ENCODE measurements at regions not wholly inside any gene's neighbourhood (a gene's known extent, or its start where the extent isn't known, plus 50 kb on each side); places are given as distances from the start of the nearest gene placed in this dataset.
"Not testable (repeated sequence)": the region's sequence is repeated elsewhere in the genome, so short reads cannot be mapped to it uniquely, and the experiment has no call there.

- DNase-seq (ENCODE audit: low spot score): no peak
Measured at GRCh38 chr13:68644611-68645010, 1414.5 kb upstream of the PCDH9 start.

- DNase-seq (ENCODE audit: low spot score): no peak
Measured at GRCh38 chr13:68636784-68637183, 1406.6 kb upstream of the PCDH9 start.

GRCh38 chr13:68628994-68629393 lies 1398.9 kb upstream of the PCDH9 start:
- DNase-seq (ENCODE audit: low spot score): no peak

GRCh38 chr13:68627379-68627778 lies 1397.2 kb upstream of the PCDH9 start:
- DNase-seq (ENCODE audit: low spot score): no peak

GRCh38 chr13:68616600-68617222 lies 1386.6 kb upstream of the PCDH9 start:
- no peak for DNase-seq (ENCODE audit: low spot score)

GRCh38 chr13:68609661-68610060 lies 1379.5 kb upstream of the PCDH9 start:
- DNase-seq (ENCODE audit: low spot score): no peak

GRCh38 chr13:68608147-68608546 lies 1378.0 kb upstream of the PCDH9 start:
- DNase-seq (ENCODE audit: low spot score): no peak

- DNase-seq (ENCODE audit: low spot score): no peak
Measured at GRCh38 chr13:68597641-68598040, 1367.5 kb upstream of the PCDH9 start.

- DNase-seq (ENCODE audit: low spot score): no peak
Measured at GRCh38 chr13:68588623-68589022, 1358.5 kb upstream of the PCDH9 start.

GRCh38 chr13:68584776-68585175 lies 1354.6 kb upstream of the PCDH9 start:
- no peak for DNase-seq (ENCODE audit: low spot score)

- DNase-seq (ENCODE audit: low spot score): no peak
Measured at GRCh38 chr13:68574053-68574452, 1343.9 kb upstream of the PCDH9 start.

- DNase-seq (ENCODE audit: low spot score): no peak
Measured at GRCh38 chr13:68551701-68552522, 1321.8 kb upstream of the PCDH9 start.

GRCh38 chr13:68550330-68550729 lies 1320.2 kb upstream of the PCDH9 start:
- no peak for DNase-seq (ENCODE audit: low spot score)

GRCh38 chr13:68540244-68540643 lies 1310.1 kb upstream of the PCDH9 start:
- no peak for DNase-seq (ENCODE audit: low spot score)

GRCh38 chr13:68535329-68535728 lies 1305.2 kb upstream of the PCDH9 start:
- no peak for DNase-seq (ENCODE audit: low spot score)

GRCh38 chr13:68527167-68527566 lies 1297.0 kb upstream of the PCDH9 start:
- DNase-seq (ENCODE audit: low spot score): not testable (repeated sequence)

- DNase-seq (ENCODE audit: low spot score): no peak
Measured at GRCh38 chr13:68523838-68524424, 1293.8 kb upstream of the PCDH9 start.

- DNase-seq (ENCODE audit: low spot score): no peak
Measured at GRCh38 chr13:68522184-68522583, 1292.0 kb upstream of the PCDH9 start.

- no peak for DNase-seq (ENCODE audit: low spot score)
Measured at GRCh38 chr13:68509734-68510621, 1279.8 kb upstream of the PCDH9 start.

- no peak for DNase-seq (ENCODE audit: low spot score)
Measured at GRCh38 chr13:68506888-68507551, 1276.9 kb upstream of the PCDH9 start.

- DNase-seq (ENCODE audit: low spot score): no peak
Measured at GRCh38 chr13:68490594-68490993, 1260.5 kb upstream of the PCDH9 start.

- DNase-seq (ENCODE audit: low spot score): no peak
Measured at GRCh38 chr13:68481130-68481529, 1251.0 kb upstream of the PCDH9 start.
